Activated CD4-positive, CD25-positive, alpha-beta regulatory T cell treated with anti-CD3 and anti-CD28 coated beads, Interleukin-2, amount 50 U/mL, for 16 hours (primary cell): ENCODE measurements at regions not wholly inside any gene's neighbourhood (a gene's known extent, or its start where the extent isn't known, plus 50 kb on each side); places are given as distances from the start of the nearest gene placed in this dataset.

Source experiments
- DNase-seq: peaks from one replicate; pipeline ENCODE4 v3.0.0-alpha.2; 2020; ENCODE audit warnings: low read depth, low spot score

GRCh38 chr10:27451054-27451453 lies 53.0 kb upstream of the RAB18 start:
- no peak for DNase-seq

GRCh38 chr10:27450225-27450624 lies 53.9 kb upstream of the RAB18 start:
- DNase-seq: no peak

GRCh38 chr10:27449571-27449970 lies 54.5 kb upstream of the RAB18 start:
- DNase-seq: no peak

- DNase-seq: no peak
Observed at GRCh38 chr10:27448921-27449320, 55.2 kb upstream of the RAB18 start.

- DNase-seq: no peak
Observed at GRCh38 chr10:27447540-27447939, 56.6 kb upstream of the RAB18 start.

- no peak for DNase-seq
Observed at GRCh38 chr10:27446091-27446918, 57.8 kb upstream of the RAB18 start.

- no peak for DNase-seq
Observed at GRCh38 chr10:27445070-27445469, 59.0 kb upstream of the RAB18 start.

- no peak for DNase-seq
Observed at GRCh38 chr10:27440478-27440877, 63.6 kb upstream of the RAB18 start.

- no peak for DNase-seq
Observed at GRCh38 chr10:27440021-27440420, 64.1 kb upstream of the RAB18 start.

GRCh38 chr10:27439101-27439500 lies 65.0 kb upstream of the RAB18 start:
- no peak for DNase-seq

GRCh38 chr10:27437775-27438174 lies 66.3 kb upstream of the RAB18 start:
- DNase-seq: no peak

- DNase-seq: no peak
Observed at GRCh38 chr10:27436710-27437109, 67.4 kb upstream of the RAB18 start.

GRCh38 chr10:27433976-27434375 lies 70.1 kb upstream of the RAB18 start:
- DNase-seq: no peak

GRCh38 chr10:27426948-27427467 lies 77.1 kb upstream of the RAB18 start:
- DNase-seq: no peak

- DNase-seq: no peak
Observed at GRCh38 chr10:27413831-27414348, 90.2 kb upstream of the RAB18 start.

GRCh38 chr10:27413387-27413786 lies 90.7 kb upstream of the RAB18 start:
- no peak for DNase-seq

- DNase-seq: no peak
Observed at GRCh38 chr10:27410153-27410552, 94.0 kb upstream of the RAB18 start.

- no peak for DNase-seq
Observed at GRCh38 chr10:27407271-27407670, 96.8 kb upstream of the RAB18 start.

- DNase-seq: no peak
Observed at GRCh38 chr10:27399871-27400270, 104.2 kb upstream of the RAB18 start.

GRCh38 chr10:27393961-27394360 lies 110.1 kb upstream of the RAB18 start:
- DNase-seq: no peak

- DNase-seq: no peak
Observed at GRCh38 chr10:27392606-27393005, 111.5 kb upstream of the RAB18 start.

- DNase-seq: no peak
Observed at GRCh38 chr10:27391916-27392315, 112.2 kb upstream of the RAB18 start.

GRCh38 chr10:27391325-27391724 lies 112.8 kb upstream of the RAB18 start:
- no peak for DNase-seq
